NB4 (cell line): ENCODE measurements at regions not wholly inside any gene's neighbourhood (a gene's known extent, or its start where the extent isn't known, plus 50 kb on each side); places are given as distances from the start of the nearest gene placed in this dataset.

Experiments
- MYC ChIP-seq: IDR thresholded peaks from 2 replicates; pipeline ENCODE4 v1.6.1; 2011; ENCODE audit warnings: low read depth, low read length
- TF ChIP-seq, protein P1 (sequence below): IDR thresholded peaks from one replicate; pipeline ENCODE4 v1.5.1; 2012; ENCODE audit warnings: low read depth, low read length

DNA sequence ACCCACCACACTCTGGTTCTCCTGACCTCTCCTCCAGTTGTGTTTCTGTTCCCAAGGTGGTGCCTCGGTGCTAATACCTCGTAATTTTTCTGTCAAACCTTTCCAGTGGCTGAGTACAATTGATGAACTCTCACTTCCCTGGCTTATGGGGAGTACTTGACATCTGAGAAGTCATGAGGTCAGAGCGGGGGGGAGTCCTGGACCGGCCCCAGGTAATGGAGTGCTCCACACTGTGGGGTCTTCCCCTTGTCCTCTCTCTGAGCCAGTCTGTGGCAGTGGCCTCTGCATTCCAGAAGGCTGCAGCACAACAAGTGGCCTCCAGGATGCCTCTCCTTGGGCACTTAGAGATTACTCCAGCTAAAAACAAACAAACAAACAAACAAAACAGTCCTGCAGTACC is 122.5 kb upstream of the TRIM2 start:
- TF ChIP-seq MYC: no peak
- TF ChIP-seq, protein P1, sequence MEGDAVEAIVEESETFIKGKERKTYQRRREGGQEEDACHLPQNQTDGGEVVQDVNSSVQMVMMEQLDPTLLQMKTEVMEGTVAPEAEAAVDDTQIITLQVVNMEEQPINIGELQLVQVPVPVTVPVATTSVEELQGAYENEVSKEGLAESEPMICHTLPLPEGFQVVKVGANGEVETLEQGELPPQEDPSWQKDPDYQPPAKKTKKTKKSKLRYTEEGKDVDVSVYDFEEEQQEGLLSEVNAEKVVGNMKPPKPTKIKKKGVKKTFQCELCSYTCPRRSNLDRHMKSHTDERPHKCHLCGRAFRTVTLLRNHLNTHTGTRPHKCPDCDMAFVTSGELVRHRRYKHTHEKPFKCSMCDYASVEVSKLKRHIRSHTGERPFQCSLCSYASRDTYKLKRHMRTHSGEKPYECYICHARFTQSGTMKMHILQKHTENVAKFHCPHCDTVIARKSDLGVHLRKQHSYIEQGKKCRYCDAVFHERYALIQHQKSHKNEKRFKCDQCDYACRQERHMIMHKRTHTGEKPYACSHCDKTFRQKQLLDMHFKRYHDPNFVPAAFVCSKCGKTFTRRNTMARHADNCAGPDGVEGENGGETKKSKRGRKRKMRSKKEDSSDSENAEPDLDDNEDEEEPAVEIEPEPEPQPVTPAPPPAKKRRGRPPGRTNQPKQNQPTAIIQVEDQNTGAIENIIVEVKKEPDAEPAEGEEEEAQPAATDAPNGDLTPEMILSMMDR: no peak
